SJCRH30 (cell line): ENCODE measurements at regions not wholly inside any gene's neighbourhood (a gene's known extent, or its start where the extent isn't known, plus 50 kb on each side); places are given as distances from the start of the nearest gene placed in this dataset.

Experiments used
- DNase-seq, 2 experiments: peaks; one replicate each; pipeline ENCODE4 v3.0.0-alpha.2; 2015 to 2020
- H3K27ac ChIP-seq: fragments of 250-450 bp; sonication (Bioruptor Pico); 2 replicates; pipeline ENCODE4 v1.5.1; 2020; ENCODE audit warnings: mild to moderate bottlenecking, moderate library complexity
- H3K27me3 ChIP-seq: fragments of 250-450 bp; sonication (Bioruptor Pico); 2 replicates; pipeline ENCODE4 v1.5.1; 2020; ENCODE audit warnings: mild to moderate bottlenecking, moderate library complexity
- H3K36me3 ChIP-seq: fragments of 250-450 bp; sonication (Bioruptor Pico); 2 replicates; pipeline ENCODE4 v1.5.1; 2020; ENCODE audit warnings: mild to moderate bottlenecking, moderate library complexity
- H3K4me1 ChIP-seq: fragments of 250-450 bp; sonication (Bioruptor Pico); 2 replicates; pipeline ENCODE4 v1.5.1; 2020; ENCODE audit warnings: mild to moderate bottlenecking, moderate library complexity
- H3K4me3 ChIP-seq: fragments of 250-450 bp; sonication (Bioruptor Pico); 2 replicates; pipeline ENCODE4 v1.5.1; 2020; ENCODE audit warnings: mild to moderate bottlenecking, moderate library complexity
- H3K9me3 ChIP-seq: fragments of 250-450 bp; sonication (Bioruptor Pico); replicated peaks from 2 replicates; pipeline ENCODE4 v1.5.1; 2020; ENCODE audit warnings: mild to moderate bottlenecking, moderate library complexity

DNA sequence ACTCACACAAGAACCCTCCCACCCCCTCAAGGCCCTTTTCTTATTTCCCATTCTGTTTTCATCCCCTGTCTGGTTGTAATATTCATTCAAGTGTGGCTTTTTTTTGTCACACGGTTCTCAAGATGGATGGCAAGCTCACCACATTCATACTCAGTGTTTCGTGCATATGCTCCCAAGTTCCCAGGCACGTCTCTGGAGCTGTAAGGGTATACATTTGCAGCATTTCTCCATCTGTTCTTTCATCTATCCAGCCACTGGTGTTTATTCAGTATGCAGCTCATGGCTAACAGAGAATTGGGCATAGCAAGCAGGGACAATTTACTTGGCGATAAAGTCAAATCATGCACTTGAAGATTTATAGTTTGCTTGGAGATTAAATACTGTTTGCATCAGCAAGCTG, 212.1 kb downstream of the GRIN2B start:
- Histone ChIP-seq H3K36me3 (no peaks in the 10 kb centered on the region), H3K27ac (no peak overlapping the region), H3K9me3 (no peaks in the 10 kb centered on the region; the same call in 1 of the 2 replicates), H3K4me1 (no peaks in the 10 kb centered on the region), H3K4me3 (no peak overlapping the region), H3K27me3 (no peaks in the 10 kb centered on the region)
- no peak for DNase-seq

DNA sequence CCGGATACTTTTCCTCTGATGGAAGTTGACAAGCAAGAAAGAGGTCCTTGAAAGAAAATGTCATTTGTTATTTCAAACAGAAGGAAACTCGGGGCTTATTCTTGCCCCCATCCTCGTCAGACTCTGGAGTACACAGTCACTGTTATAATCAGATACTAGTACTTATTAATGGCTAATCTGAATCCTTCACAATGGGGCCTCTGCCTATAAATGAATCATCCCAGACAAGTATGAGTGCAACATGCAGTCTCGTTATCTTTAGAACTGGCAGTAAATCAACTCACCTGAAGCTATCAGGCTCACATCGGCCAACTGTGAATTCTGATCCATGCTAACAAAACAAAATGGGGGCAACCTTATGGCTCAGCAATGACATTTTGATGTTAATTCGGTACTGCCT, 216.7 kb downstream of the GRIN2B start:
- DNase-seq, result no peak
- H3K27ac ChIP-seq, result no peak overlapping the region
- H3K4me3 ChIP-seq, result no peak overlapping the region
- H3K9me3 ChIP-seq, result no peaks in the 10 kb centered on the region; the same call in 1 of the 2 replicates
- H3K36me3 ChIP-seq, result no peaks in the 10 kb centered on the region
- no peaks in the 10 kb centered on the region for H3K4me1 ChIP-seq
- no peaks in the 10 kb centered on the region for H3K27me3 ChIP-seq

DNA sequence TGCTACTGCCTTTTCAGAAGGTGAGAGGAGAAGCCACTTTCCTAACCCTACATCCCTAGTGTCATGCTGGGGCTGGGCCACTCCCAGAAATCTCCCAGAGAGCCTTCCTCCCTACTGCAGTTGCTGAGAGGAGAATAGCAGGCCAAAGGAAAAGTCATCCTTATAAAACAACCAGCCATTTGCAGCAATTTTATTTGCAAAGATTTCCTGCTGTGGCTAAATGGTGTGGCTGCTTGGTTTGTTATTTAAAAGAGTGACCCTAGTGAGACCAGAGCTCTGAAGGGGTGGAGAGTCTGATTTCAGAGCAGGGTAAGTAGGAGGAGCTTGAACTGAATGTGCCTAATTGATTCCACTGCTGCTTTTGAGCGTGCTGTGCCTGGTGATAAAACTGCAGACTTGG, 232.0 kb downstream of the GRIN2B start:
- H3K36me3 ChIP-seq, result no peaks in the 10 kb centered on the region
- no peak overlapping the region for H3K4me3 ChIP-seq
- H3K4me1 ChIP-seq, result no peaks in the 10 kb centered on the region
- no peaks in the 10 kb centered on the region for H3K9me3 ChIP-seq
- no peak overlapping the region for H3K27ac ChIP-seq
- DNase-seq, result no peak
- peaks cover 6% of the 10 kb centered on the region for H3K27me3 ChIP-seq

DNA sequence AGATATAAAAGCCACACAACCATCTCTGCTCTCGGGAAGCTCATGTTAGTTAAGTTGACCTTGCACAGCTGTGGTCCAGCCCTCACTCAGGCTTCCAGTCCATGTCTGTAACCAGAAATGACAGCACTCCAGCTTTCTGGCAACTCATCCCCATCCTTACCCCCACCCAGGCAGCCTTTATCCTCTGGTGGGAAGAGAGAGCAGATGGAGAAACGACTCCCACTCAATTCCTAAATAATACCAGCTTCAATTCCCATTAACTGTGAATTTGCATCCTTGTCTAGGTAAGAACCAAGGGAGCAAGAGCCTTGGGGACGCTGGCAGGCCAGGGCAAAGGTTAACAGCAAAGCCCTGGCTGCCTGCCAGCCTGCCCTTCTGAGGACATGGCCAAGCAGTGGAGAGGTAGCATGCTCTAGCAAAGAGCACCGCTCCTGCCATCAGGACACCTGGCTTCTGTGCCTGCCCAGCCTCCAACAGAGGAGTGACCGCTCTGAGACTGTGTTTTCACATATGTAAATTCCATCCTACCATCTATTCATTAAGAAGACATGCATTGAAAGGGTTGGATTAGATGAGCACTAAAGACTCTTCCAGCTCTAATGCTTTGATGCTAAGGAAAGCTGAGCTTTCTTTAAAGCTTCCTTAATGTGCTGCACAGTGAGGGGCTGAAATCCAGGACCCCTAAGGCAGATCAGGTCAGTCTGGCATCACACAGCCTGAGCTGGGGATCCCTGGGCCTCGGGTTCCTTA, 236.1 kb downstream of the GRIN2B start:
- Histone ChIP-seq H3K4me3 (no peak overlapping the region), H3K36me3 (no peaks in the 10 kb centered on the region), H3K27me3 (peaks cover 6% of the 10 kb centered on the region)

DNA sequence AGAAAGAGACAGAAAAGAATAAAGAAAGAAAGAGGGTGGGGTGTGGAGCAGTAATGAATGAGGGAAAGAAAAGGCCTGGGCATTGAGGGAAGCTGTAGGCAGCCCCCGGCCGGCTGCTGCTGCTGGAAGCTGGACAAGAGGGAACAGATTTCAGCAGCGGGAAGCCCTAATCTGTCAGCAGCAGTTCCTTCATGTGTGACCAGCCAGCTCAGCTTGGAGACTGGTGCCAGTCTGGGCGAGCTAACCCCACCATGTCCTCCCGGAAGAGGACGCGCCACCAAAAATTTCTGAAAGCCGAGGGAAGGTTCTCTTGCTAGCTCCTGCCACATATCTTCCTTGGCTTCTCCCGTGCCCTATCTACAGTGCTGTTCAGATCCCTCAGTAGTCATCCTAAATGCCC, 236.8 kb downstream of the GRIN2B start:
- H3K4me1 ChIP-seq, result no peaks in the 10 kb centered on the region

More for the DNA sequence above, 236.1 kb downstream of the GRIN2B start:
- Histone ChIP-seq H3K9me3 (no peaks in the 10 kb centered on the region), H3K4me1 (no peaks in the 10 kb centered on the region), H3K27ac (no peak overlapping the region)
- DNase-seq, result no peak

DNA sequence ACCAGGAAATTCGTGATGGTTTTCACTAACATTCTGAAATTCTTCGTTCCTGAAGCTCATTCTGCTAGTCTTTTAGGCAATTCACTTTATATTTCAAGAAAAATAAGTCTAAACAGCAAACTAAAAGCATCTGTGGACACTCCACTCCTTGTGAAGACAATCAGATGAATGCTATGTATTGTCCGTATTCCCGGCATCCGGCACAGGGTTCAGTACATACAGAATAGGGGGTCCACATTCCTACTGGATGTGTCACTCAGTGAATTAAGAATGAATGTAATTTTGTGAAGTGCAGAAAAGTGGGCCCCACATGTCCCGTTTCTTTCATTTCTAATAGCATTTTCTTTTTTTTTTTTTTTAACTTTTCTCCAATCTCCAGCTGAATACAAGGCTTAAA, 241.3 kb downstream of the GRIN2B start:
- Histone ChIP-seq H3K27me3 (no peaks in the 10 kb centered on the region; the same call in 1 of the 2 replicates), H3K4me3 (no peak overlapping the region), H3K27ac (no peak overlapping the region), H3K36me3 (no peaks in the 10 kb centered on the region), H3K4me1 (no peaks in the 10 kb centered on the region), H3K9me3 (no peaks in the 10 kb centered on the region)
- DNase-seq, result no peak

More for the DNA sequence above, 236.8 kb downstream of the GRIN2B start:
- Histone ChIP-seq H3K36me3 (no peaks in the 10 kb centered on the region), H3K27ac (no peak overlapping the region), H3K27me3 (peaks cover 6% of the 10 kb centered on the region), H3K9me3 (no peaks in the 10 kb centered on the region), H3K4me3 (no peak overlapping the region)
- no peak for DNase-seq

DNA sequence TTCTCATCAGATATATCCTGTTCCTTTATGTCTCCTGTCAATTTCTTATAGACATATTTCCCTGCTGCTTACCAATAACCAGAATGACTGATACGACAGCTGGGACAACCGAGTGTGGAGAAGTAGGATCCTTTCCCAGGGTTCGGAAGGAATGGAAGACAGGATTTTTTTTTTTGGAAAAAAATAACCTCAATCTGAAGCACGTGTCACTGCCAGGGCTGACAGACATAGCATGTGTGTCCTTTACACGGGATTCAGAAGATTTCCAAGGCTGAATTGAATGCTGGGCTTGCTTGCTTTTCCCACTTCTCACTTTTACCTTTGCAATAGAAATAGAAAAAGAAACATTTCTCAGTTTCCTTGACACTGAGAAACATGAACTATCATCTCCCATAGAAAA, 245.7 kb downstream of the GRIN2B start:
- no peak for DNase-seq
- peaks cover 4% of the 10 kb centered on the region; the same call in 1 of the 2 replicates for H3K9me3 ChIP-seq
- H3K4me1 ChIP-seq, result no peaks in the 10 kb centered on the region
- no peak overlapping the region for H3K27ac ChIP-seq
- H3K27me3 ChIP-seq, result 0 out of 2 replicates have a peak, but pooled peaks cover 3% of the 10 kb centered on the region
- no peak overlapping the region for H3K4me3 ChIP-seq
- no peaks in the 10 kb centered on the region for H3K36me3 ChIP-seq

DNA sequence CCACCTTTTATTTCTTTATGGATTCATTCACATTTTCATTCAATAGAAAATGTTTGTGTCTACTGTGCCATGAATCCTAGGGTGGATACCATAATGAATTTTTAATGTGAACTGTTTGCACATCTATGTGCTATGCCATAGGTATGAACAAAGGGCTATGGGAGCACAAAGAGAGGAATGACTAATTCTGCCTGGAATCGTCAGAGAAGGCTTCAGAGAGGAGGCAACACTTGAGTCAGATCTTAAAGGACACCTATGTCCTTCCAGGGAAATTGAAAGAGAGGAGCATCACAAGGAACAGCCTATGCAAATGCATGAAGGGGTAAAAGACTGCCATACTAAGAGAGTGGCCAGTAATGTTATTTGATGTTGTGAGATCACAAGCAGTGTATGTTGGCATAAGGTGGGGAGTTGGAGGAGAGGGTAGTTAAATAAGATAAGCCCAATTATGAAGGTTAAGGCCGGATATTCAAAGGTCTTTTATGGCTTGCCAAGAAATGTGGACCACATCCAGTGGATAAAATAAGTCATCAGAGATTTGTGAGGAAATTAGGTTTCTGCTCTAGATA, 246.7 kb downstream of the GRIN2B start:
- no peak overlapping the region for H3K27ac ChIP-seq
- H3K36me3 ChIP-seq, result no peaks in the 10 kb centered on the region

DNA sequence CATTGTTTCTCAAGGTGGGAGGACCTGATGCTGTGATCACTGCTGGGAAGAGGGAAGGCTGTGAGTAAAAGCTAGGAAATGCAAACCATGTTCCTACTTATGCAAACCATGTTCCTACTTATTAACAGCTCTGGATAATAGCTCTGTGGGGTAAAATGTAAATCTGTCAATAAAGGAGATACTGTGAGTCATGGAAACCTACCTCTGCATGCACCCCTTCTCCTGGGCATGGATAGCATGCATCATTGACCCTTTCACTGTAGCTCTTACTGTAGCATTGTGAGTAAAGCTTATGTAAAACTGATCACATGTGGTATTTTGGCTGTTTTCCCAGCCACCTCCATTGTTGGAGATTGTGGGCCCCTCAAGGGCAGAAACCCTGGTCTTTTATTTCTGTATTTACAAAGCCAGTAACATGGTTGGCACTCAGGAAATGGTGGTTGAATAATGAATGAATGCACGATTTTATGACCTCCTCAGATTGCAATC, 253.7 kb downstream of the GRIN2B start:
- Histone ChIP-seq H3K27me3 (0 out of 2 replicates have a peak, but pooled peaks cover 3% of the 10 kb centered on the region), H3K4me1 (no peaks in the 10 kb centered on the region), H3K9me3 (peaks cover 4% of the 10 kb centered on the region; the same call in 1 of the 2 replicates), H3K4me3 (no peak overlapping the region), H3K36me3 (no peaks in the 10 kb centered on the region), H3K27ac (no peak overlapping the region)
- no peak for DNase-seq

More for the DNA sequence above, 246.7 kb downstream of the GRIN2B start:
- no peak overlapping the region for H3K4me3 ChIP-seq
- no peaks in the 10 kb centered on the region for H3K4me1 ChIP-seq
- H3K27me3 ChIP-seq, result 0 out of 2 replicates have a peak, but pooled peaks cover 3% of the 10 kb centered on the region
- peaks cover 4% of the 10 kb centered on the region; the same call in 1 of the 2 replicates for H3K9me3 ChIP-seq
- no peak for DNase-seq

DNA sequence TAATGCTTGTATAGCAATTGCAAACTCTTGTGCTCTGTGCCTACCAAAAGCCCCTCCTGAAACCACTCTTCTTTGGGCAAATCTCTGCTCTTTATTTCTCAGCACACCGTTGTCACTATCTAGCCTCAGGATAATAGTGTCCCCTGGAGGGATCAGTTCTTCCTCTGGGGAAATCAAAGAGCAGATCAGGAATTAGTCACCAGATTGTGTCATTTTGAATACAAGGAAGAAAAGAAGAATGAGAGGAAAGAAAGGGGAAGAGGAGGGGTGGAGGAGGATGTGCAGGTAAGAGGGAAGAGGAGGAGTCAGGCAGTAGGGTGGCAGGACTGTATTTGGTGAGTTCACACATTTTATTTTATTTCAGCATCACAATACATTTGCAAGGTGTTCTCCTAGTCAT, 256.4 kb downstream of the GRIN2B start:
- H3K4me3 ChIP-seq, result no peak overlapping the region
- no peaks in the 10 kb centered on the region for H3K4me1 ChIP-seq
- no peak for DNase-seq
- H3K9me3 ChIP-seq, result no peaks in the 10 kb centered on the region
- H3K27ac ChIP-seq, result no peak overlapping the region
- H3K27me3 ChIP-seq, result no peaks in the 10 kb centered on the region
- H3K36me3 ChIP-seq, result no peaks in the 10 kb centered on the region

DNA sequence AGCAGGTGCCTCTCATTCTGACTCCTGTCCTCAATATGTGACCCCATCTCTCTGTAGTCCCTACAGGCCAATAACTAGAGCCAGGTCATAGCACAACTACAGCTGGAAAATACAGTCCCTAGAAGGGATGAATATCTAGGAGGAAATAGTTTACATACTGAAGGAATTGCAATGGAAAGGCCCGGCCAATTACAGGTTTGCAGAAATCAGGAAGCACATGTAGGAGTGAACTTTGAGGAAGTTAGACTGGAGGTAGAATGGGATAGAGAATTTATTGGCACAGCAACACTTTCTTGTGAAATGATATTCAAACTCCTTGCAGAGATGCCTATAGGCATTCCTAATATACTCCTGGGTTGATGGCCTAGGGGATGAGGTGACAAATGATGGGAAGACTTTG, 257.3 kb downstream of the GRIN2B start:
- no peak overlapping the region for H3K4me3 ChIP-seq
- no peaks in the 10 kb centered on the region for H3K9me3 ChIP-seq
- no peaks in the 10 kb centered on the region for H3K27me3 ChIP-seq
- H3K27ac ChIP-seq, result no peak overlapping the region
- H3K36me3 ChIP-seq, result no peaks in the 10 kb centered on the region
- no peaks in the 10 kb centered on the region for H3K4me1 ChIP-seq
- no peak for DNase-seq

DNA sequence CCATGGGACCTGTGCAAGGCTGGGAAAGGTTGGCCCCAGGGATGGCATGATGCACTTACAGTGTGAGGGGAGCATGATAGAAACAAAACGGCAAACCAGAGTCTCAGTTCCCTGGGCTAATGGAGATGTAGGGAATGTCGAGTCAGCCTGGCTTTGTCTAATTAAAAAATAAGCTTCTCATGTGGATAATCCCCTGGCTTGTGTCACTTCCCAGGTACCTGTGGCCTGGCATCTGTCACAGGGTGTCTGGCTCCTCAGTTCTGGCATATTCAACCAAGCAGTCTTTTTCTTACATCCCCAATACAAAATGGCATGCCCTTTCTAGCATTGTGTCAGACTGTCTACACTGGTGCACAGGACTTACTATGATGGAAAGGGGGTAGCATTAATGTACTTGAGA, 261.4 kb downstream of the GRIN2B start:
- no peak overlapping the region for H3K27ac ChIP-seq
- no peak overlapping the region for H3K4me3 ChIP-seq
- H3K4me1 ChIP-seq, result no peaks in the 10 kb centered on the region
- DNase-seq, result no peak
- H3K27me3 ChIP-seq, result no peaks in the 10 kb centered on the region
- H3K9me3 ChIP-seq, result no peaks in the 10 kb centered on the region
- no peaks in the 10 kb centered on the region for H3K36me3 ChIP-seq

DNA sequence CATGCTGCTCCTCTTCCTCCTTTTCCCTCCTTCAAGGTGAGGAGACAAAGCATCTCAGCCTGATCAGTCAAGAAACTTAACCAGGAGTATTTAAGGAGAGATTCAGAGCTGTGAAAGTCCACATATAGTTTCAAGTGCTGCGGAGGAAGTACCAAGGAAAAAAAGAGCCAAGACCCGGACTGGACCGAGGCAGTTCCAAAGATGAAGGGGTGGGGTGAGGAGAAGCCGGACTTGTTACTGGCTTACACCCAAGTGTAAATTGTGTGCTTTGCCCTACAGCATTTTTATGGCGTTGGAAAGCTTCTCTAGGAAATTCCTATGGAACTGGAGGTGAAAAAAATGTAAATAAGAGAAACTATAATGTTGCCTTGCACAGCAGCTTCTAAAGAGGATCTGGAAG, 263.1 kb downstream of the GRIN2B start:
- Histone ChIP-seq H3K4me3 (no peak overlapping the region), H3K27me3 (no peaks in the 10 kb centered on the region), H3K27ac (no peak overlapping the region), H3K9me3 (no peaks in the 10 kb centered on the region), H3K36me3 (no peaks in the 10 kb centered on the region), H3K4me1 (no peaks in the 10 kb centered on the region)
- DNase-seq, result no peak

DNA sequence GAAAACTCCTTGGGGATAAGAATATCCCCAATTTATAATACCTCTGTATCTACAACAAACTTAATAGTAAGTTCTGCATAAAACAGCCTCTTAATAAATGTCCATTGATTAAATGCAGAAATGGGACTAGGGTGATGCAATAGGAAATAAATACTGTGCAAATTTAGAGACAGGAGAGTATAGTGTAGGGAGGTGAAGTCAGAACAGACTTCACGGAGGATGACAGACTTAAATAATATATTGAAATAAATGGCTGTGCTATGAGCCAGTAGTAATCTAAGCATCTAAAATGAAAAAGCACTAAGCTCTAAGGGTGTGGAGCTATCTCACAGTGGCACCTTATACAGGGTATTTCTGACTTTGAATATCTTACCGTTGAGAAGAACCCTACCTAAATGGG, 265.3 kb downstream of the GRIN2B start:
- Histone ChIP-seq H3K27me3 (no peaks in the 10 kb centered on the region), H3K9me3 (no peaks in the 10 kb centered on the region), H3K4me3 (no peak overlapping the region), H3K27ac (no peak overlapping the region), H3K36me3 (no peaks in the 10 kb centered on the region), H3K4me1 (no peaks in the 10 kb centered on the region)
- DNase-seq, result no peak

DNA sequence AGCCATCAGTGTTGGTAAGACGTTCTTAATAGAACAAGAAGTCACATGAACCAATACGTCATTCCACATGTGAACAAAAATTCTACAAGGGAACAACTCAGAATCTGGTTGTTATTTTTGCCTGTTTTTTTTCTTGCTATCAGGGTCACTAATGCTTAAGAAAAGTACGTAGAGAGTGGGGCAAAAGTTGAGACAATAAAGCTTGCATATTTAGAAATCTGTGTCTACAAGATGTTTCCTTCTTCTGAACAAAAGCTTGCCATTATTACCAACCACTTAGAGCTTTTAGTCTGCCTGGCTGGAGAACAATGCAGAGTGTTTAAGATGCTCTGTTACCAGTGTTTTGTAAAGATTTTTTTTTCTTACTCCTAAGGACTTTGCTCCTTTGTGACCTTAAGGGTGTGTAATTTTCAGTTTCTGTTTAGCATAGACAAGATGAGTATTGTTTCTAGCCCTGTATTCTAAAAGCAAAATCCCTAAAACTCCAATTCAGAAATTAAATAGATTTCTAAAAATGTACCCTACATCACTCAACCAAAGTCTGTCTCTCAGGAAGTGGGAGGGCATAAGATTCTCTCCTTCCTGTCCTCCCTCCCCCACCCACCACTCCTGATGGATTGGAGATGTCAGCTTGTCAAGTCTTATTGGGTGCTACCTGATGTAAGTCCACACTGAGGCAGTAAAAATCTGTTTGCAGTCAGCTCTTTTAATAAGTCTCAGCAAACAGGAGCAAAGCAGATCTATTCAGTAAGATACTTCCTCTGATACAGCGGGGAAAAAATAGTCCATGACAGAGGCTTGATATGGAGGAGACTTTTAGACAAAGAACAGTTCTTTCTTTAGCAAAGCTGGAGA, 267.6 kb downstream of the GRIN2B start:
- no peaks in the 10 kb centered on the region for H3K4me1 ChIP-seq
- no peaks in the 10 kb centered on the region for H3K27me3 ChIP-seq
- H3K4me3 ChIP-seq, result no peak overlapping the region
- no peaks in the 10 kb centered on the region for H3K9me3 ChIP-seq
- no peak for DNase-seq
- H3K36me3 ChIP-seq, result no peaks in the 10 kb centered on the region
- H3K27ac ChIP-seq, result no peak overlapping the region
